Urothelium cell line (cell line): ENCODE measurements at regions not wholly inside any gene's neighbourhood (a gene's known extent, or its start where the extent isn't known, plus 50 kb on each side); places are given as distances from the start of the nearest gene placed in this dataset.

Source experiments
- DNase-seq: peaks from one replicate; pipeline ENCODE4 v3.0.0; 2011; ENCODE audit warnings: low spot score, mixed read lengths
- FAIRE-seq: peaks from 2 replicates; lab custom pipeline; 2011; peaks lifted over from hg19 to GRCh38; lab: Jason Lieb, UNC

DNA sequence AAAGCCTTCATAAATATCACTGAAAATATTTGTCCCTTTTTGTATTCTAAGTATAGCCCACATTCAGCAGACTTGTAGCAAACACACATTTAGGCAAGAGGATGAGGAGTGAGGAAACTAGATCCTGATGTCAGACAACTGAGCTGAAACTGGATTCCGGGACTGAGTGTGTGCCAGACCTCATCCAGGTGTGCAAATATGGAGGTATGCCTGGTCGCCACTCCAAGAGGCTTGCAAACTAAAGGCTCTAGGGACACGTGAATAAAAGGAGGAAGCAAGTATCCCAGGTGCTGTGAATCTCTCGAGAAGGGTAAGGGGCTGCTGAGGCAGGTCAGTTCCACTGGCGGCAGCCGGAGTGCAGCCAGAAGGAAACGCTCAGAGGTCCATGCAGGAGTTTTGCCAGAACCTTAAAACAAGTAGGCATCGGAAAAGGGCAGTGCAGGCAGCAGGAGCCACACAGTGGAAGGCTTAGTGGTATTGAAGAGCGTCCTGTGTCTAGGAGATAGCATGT, 77.4 kb upstream of the ALDH1B1 start:
- DNase-seq, result no peak
- no peak for FAIRE-seq

DNA sequence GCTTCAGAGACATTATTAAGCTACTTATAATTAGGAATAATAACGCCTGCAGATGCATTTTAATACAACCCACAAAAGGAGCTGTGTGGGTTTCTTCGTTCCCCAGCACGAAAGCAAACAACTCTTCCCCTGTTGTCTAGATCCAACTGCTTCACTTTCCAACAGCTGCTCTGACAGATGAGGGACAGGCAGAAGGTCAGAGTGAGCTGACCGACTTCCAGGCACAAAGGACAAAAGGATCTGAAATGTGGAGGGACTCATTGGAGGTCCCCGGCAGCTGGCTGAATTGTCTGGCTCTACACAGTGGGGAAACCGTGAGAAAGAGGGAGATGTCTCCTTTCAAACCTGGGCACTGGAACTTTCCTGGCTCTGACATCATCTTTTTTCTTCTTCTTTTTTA, 79.1 kb upstream of the ALDH1B1 start:
- FAIRE-seq (no peak), DNase-seq (no peak)

DNA sequence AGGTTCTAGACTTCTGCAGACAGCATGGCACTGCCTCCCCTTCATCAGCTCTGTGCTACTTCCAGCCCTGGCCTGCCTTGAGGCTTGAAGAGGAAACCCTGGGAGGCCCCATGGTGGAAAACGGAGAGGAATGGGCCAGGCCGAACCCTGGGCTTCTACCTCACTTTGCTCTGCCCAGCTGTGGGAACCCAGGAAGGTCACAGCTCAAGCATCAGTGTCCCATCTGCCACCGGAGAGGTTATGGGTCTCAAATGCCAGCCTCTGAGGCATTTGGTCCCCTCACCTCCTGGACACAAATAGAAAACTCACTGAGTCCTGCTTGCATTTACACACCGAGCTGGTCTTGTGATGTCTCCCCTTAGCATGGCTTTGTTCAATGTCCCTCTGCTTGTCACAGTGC, 80.1 kb upstream of the ALDH1B1 start:
- DNase-seq (no peak), FAIRE-seq (no peak)

DNA sequence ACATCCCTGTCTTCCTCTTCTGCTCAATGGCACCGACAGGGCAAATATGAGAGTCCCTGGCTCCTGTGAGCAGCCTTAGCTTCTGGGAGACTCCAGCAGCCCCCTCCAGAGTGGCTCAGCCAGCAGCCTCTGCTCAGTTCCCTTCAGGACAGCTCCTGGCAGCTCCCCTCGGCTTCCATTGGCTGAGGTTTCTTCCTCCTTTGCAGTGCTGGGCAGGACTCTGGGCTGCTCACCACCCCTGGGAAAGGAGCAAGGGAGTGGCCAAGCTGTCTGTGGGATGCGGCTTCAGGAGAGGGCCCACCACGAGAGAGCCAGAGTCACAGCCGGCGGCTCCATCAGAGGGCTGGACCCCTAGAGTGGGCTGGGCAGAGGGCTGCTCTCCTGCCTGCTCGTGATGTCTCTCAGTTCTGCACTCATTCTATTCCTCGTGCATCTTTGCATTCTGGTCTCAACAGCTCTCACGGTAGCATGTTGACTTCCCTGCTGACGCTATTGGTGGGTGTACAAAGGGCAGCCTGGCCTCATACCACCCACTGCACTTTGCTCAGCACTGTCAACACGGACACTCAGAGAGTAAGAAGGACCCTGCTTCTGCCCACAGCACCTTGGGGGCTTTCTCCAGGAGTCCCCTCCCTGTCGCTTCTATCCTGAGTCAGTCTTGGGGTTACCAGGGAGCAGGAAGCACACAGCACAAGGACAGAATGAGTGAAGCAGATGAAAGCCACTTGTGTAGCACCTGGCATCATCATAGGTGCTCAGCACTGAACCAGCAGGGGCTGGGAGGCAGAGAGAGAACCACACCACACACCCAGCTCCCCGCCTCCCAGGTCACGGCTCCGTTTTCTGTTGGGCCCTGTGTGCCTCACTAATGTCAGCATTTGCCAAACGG, 80.9 kb upstream of the ALDH1B1 start:
- FAIRE-seq (no peak), DNase-seq (peak; percentile 40)

DNA sequence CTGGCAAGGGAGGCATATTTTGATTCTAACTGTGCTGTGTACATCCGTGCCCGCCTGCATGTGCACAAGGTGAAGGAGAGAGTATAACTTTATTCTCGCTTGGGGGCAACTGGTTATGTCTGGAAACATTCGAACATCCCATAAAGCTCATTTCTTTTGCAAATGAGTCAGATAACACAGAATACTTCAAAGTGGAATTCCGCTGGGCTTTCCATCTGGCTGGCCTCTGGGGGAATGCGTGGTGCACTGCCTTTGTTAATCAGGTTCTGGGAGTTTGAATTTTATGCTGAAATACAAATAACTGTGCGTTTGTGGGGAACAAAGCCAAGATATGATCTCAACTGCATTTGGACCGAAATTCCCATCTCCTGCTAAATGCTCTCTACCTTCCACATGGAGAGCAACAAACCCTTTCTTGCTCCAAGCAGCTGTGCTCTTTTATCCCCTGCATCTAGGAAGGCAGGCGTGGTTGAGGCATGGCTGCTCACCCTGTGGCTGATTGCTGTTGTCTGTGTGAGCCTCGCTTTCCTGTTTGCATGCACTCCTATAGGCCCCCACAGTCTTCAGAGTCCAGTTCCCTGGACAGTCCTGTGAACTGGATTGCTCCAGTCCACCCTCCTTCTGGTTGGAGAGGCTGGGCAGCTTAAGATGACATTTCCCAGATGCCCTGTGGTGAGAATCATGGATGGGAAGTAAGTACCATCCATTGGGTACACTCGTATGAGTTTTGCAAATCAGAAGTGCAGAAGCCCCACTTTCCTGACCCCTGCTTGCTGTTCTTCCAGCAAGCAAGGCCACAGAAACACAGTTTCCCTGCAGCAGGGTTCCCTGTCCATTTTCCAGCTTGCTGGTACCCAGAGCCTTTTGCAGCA, 82.9 kb upstream of the ALDH1B1 start:
- DNase-seq (peak; percentile 25), FAIRE-seq (no peak)

DNA sequence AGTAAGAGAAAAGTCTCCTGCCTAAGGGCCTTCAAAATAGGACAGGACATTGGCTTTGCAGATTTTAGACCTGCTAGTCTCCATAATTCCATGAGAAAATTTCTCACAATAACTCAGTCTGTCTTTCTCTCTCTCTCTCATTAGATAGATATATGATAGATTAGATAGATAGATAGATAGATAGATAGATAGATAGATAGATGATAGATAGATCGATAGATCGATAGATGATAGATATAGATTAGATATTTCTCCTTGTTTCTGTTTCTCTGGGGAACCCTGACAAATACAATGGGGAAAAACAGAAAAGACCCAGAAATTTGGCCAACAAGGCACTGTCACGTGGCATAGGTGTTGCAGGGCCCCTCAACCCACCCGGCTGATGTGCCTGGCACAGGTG, 84.4 kb upstream of the ALDH1B1 start:
- FAIRE-seq, result no peak

DNA sequence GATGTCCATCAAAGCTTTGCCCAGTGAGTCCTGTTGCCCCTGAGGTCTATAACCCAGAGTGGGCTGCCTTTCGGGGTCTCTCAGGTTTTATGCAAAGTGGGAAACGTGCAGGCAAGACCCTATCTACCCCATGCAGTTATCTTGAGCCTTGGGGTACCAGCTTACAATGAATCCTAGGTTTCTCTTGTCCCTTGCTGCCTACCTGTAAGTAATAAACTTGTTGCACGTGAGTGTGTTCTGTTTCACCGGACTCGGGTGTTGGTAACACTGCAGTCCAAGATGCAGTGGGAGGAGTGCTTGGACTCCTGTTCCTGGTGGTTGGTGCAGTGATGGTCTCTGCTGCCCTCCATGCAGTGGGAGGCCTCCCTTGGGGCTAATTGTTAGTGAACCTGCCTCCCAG, 85.6 kb upstream of the ALDH1B1 start:
- FAIRE-seq, result no peak
- DNase-seq, result no peak

More for the DNA sequence above, 84.4 kb upstream of the ALDH1B1 start:
- no peak for DNase-seq

DNA sequence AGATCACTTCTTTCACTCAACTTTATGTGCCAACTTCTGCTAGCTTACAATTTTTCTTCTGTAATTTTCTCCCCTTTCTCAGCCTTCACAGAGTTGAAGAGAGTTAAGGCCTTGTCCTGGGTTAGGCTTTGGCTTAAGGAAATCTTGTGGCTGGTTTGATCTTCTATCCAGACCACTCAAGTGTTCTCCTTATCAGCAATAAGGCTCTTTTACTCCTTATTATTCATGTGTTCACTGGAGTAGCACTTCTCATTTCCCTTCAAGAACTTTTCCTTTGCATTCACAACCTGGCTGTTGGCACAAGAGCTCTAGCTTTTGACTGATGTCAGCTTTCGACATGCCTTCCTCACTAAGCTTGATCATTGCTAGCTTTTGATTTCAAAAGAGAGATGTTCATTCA, 86.9 kb upstream of the ALDH1B1 start:
- DNase-seq (no peak), FAIRE-seq (no peak)

DNA sequence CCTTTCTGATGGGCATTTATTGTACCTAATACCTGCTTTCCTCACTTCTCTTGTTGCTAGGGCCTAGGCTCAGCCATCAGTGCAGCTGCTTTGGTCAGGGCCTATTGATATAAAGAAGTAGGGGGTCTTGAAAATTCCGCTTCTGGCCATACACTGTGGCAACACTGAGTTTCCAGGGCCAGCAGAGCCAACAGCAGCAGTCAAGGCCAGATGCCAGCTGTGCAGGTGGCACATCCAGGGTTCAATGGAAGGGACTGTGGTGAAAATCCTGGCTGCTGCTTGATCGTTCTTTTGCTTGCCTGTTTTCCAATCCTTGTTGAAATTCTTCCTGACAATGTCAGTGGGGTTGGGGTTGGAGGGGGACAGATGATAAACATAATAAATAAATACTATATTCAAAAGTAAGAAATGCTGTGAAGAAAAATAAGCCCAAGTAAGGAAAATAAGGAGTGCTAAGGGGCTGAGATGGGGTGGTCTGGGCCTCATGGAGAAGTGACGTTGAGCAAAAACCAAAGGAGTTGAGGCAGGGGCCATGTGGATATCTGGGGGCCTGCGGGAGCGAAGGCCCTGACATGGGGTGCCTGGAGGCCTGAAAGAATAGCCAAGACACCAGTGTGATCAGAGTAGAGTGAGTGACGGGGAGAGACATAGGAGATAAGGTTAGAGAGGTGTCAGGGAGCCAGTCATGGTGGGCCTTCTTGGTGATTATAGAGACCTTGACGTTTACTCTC, 91.0 kb upstream of the ALDH1B1 start:
- no peak for DNase-seq

DNA sequence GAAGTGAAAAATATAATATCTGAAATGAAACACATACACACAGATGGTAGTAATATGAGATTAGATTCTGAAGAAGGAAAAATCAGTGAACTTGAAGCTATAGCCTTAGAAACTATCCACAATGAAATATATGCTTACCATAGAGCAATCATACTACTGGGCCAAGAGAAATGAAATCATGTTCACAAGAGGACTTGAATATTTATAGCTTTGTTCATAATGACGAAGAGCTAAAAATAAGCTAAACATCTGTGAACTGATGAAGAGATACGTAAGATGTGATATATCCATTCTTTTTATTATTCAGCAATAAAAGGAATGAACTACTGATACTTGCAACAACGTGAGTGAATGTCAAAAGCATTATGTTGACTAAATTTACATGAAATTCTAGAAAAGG, 92.6 kb upstream of the ALDH1B1 start:
- no peak for DNase-seq
- no peak for FAIRE-seq

More for the DNA sequence above, 91.0 kb upstream of the ALDH1B1 start:
- FAIRE-seq, result no peak

DNA sequence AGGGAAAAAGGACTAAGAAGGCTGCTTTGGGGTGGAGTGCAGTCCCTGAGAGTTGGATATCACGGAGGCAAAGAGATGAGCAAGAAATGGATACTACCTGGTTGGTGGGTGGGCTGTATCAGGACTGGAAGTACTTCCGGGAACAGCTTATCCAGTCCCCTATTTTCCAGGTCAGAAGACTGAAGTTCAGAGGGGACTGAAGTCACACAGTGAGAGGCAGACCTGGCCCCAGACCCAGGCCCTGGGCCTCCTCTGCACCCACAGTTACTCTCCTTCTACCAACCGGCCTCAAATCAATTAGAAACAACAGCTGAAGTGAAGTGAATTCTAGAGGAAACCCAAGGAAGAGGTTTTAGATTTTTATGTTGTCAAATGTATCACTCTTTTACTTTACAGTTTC, 93.6 kb upstream of the ALDH1B1 start:
- DNase-seq (no peak), FAIRE-seq (no peak)

DNA sequence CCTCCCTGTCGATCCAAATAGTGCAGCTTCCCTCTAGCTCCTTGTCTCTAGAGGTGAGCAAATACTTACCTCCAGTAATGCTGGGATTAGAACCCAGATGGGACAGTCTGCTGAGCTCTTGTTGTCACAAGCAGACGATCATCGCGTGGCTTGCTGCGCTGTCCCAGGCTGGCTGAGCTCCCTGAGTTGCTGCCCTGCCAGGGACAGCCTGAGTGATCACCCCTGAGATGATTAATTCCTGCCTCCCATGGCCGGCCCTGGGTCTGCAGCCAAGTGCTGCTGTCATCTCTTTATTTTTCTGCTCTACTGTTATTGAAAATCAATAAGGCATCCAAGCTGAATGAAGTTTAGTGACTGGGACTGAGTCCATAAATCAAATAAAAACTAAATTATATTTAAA, 94.0 kb upstream of the ALDH1B1 start:
- FAIRE-seq (no peak), DNase-seq (no peak)

DNA sequence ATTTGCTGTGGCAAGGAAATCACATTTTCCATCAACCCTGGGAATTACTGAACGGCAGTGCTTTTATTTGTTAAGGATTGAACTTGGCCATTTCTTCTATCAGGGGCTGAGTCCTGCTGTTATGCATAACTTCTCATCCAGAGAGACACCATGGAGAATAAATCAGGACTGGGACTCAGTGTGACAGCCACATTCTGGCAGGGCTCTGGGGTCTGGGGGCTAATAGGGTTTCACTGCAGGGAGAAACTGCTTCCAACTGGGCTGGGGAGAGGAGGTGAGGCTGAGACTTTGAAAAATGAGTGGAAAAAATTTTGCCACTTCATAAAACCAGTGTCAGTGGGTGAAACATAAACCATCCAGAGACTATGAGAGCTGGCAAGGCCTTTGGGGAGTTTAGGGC, 95.7 kb upstream of the ALDH1B1 start:
- no peak for DNase-seq
- FAIRE-seq, result no peak

DNA sequence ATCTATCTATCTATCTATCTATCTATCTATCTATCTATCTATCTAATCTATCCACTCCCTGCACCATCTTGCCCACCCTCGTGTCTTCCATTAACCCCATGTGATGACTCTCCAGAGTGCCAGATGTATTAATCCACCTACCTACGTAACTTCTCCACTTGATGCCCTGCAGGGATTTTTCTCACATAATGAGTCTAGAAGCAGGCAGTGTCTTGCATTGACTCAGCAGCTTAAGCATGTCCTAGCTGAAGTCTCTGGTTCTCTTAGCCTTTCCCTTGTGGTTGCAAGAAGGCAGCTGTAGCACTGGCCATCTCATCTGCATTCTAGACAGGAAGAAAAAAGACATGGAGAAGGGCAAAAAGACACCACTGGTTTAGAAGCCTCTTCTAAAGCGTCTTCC, 96.7 kb upstream of the ALDH1B1 start:
- no peak for FAIRE-seq

DNA sequence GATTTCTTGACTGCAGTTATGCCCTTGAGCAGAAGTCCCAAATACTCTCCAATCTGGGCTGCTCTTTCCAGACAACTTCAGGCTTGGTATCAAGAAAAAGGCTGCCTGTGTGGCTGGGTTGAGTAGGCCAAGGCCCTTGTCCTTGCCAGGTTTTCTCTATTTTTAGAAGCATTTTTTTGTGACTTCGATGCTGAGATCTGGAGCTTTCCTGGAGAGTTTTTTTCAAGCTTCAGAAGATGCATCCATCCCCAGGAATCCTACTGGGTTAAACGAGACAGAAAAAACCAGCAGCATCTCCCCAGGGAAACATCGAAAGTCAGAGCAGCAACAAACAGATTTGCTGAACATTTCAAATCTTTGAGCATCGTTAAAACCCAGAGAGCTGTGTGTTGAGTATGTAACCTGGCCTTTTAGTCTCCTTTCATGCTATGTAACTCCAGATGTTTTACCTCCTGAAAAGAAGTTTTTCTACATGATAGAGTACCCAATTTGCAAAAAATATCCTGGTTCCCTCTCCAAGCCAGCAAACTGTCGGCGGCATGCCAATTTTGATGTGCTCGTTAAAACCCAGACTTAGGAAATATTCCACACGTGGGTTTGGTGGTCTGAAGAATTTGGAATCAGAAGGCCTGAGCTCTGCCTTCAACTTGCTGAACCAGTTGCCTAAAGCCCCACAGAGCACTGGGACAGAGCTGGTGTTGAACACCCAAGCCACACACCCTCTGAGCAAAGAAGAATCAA, 98.1 kb upstream of the ALDH1B1 start:
- DNase-seq, result no peak

More for the DNA sequence above, 96.7 kb upstream of the ALDH1B1 start:
- no peak for DNase-seq

DNA sequence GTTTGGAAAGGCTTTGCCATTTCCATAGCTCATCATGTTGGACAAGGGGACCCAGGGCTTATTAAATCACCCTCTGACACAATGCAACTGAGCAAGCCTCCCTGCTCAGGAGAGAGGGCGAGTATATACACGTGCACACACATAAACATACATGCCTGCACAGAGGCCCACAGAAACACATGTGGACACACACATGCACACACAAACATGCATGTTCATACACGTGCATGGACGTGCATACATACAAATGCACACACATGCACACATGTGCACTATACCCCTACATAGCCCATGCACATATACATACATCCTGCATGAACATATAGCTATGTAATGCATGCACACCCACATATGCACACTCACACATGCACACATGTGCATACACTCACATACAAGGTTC, 99.5 kb upstream of the ALDH1B1 start:
- DNase-seq, result no peak
- peak; percentile 92 for FAIRE-seq

More for the DNA sequence above, 98.1 kb upstream of the ALDH1B1 start:
- FAIRE-seq, result no peak

DNA sequence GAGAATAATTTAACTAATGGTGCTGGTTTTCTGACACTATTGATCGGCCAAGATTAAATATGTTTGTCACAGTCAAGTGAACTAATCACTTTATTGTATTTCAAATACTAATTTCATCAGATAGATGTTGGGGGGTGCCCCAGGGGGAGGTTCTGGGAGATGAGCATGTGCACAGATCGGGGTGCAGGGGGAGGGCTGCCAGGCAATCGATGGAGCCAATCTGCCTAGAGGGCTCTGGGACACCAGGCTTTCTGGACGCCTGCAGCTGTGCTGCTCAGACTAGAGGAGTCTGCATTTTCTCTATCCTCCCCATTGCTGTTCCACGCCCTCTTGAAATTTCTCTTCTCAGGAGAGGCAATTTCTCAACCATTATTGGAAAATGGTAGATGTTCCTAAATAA, 100.0 kb upstream of the ALDH1B1 start:
- FAIRE-seq (no peak), DNase-seq (no peak)

DNA sequence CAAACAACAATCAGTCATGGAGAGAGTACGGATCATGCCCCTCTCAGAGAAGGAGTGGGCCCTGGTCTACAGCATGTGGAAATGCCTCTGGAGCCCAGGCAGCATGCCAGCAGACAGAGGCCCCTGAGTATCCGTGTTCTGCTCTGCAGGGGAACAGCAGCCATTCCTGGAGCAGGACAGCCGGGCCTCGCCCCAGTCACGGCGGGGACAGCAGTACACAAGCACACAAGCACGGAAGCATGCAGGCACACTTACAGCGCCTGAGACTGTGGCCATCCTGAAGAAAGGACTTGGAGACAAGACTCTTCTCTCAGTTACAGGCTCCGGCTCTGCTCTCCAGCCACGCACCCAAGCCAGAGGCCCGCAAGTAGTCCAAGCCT, 102.6 kb upstream of the ALDH1B1 start:
- no peak for DNase-seq
- FAIRE-seq, result no peak

DNA sequence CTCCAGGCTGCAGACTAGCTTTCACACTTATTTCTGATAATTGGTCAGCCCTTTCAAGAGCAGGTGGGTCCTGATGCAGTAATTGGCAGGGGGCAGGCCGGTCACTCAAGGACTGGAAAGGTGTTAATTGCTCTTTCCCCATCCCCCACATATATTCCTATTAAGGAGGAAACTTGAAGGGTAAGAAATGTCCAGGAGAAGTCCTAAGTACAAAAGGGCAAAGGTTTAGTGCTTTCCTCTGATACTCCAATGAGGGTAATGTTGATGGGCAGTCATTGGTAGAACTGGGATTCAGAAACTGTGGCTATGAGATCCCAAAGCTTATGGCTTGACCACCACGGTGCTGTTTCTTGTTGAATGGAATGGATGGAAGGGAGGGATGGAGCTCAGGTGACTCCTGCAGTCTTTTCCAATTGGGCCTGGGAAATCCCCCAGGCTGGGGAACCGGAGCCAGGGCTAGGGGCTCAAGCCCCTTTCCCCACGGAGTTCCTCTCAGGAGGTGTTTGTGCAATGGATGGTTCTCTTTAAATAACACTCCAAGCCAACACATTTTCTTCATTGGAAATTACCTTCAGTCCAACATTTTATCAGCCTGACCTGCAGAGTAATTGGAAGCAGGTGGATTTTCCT, 103.2 kb upstream of the ALDH1B1 start:
- FAIRE-seq, result no peak

DNA sequence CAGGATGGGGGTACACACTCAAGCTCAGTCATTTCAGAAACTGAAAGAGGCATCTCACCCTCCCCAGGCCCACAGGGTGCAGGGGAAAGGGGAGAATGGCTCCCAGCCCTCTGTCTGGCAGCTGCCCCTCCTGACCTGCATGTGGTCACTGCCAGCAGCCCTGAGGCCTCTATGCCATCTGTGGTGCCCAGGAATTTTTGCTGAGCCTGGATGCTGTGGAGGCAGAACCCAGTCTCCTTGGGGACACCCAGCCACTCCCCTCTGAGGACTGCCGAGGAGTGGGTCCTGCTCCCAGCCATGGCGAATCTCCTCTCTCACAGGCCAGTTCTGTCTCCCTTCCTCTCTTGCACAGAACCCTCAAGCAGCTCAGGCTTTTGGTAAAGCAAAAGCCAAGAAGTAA, 104.0 kb upstream of the ALDH1B1 start:
- DNase-seq (no peak), FAIRE-seq (no peak)

More for the DNA sequence above, 103.2 kb upstream of the ALDH1B1 start:
- DNase-seq, result no peak
